ENCODE measurements at regions not wholly inside any gene's neighbourhood (a gene's known extent, or its start where the extent isn't known, plus 50 kb on each side); places are given as distances from the start of the nearest gene placed in this dataset.

- no peak for TF ChIP-seq ZFP30 (CRISPR knock-in tag; IDR thresholded peaks at IDR 0.05)
- TF ChIP-seq ESRRG (CRISPR knock-in tag; IDR thresholded peaks at IDR 0.05): no peak
- TF ChIP-seq ARNTL (CRISPR knock-in tag; IDR thresholded peaks at IDR 0.05; ENCODE audit: borderline replicate concordance, low read depth): no peak
- TF ChIP-seq BACH2 (CRISPR knock-in tag; IDR thresholded peaks at IDR 0.05; ENCODE audit: borderline replicate concordance): no peak
- ATAC-seq: no peak
These were observed 217.5 kb downstream of the MATN1 start for GRCh38 chr1:30505853-30506252.

DNA sequence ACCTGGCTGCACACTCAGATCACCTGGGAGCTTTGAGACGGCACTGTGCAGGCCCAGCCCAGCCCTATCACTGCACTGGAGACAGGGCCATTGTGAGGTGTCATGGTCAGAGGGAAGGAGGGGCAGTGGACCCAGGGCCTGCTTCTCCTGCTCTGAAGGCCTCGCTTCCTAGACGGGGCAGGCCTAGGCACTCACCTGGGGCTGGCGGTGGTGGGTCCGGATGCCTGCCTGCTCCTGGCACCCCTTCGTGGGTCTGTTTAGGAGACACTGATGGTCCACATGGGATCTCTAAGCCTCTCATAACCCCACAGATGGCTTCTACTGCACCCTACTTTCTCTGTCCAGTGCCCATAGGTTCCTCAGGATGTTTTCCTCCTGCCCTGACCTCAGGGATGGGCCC, 230.9 kb downstream of the MATN1 start:
- no peak for ATAC-seq
- no peak for TF ChIP-seq ZC3H10 (CRISPR knock-in tag; IDR thresholded peaks at IDR 0.05)
- no peak for TF ChIP-seq SNAI2 (CRISPR knock-in tag; IDR thresholded peaks at IDR 0.05)
- no peak for TF ChIP-seq ZNF565 (CRISPR knock-in tag; conservative IDR thresholded peaks at IDR 0.05; ENCODE audit: low read depth)
- TF ChIP-seq PPARA (CRISPR knock-in tag; IDR thresholded peaks at IDR 0.05; ENCODE audit: borderline replicate concordance): no peak
- TF ChIP-seq TOX (CRISPR knock-in tag; IDR thresholded peaks at IDR 0.05; ENCODE audit: borderline replicate concordance): no peak

DNA sequence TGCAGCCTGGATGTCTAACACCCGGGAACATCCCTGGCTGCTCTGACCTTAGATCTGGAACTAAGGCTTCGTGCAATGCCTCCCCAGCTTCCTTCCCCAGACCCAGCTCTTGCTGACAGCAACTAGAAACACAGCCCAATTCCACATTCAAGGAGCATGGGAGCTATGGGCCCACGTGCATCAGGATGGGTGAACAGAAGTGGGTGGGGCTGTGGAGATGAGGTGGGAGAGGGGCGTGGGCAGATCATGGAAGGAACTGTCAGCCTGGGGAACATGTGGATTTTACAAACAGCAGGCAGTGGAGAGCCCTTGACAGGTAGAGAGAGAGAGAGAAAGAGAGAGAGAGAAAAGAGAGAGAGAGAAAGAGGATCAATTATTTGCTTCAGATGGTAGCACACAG, 231.6 kb downstream of the MATN1 start:
- ATAC-seq: no peak

GRCh38 chr1:30490554-30491053, 232.8 kb downstream of the MATN1 start:
- no peak for ATAC-seq
- TF ChIP-seq TCF4 (CRISPR knock-in tag; IDR thresholded peaks at IDR 0.05; ENCODE audit: borderline replicate concordance) (no peak), RARB (CRISPR knock-in tag; IDR thresholded peaks at IDR 0.05) (no peak), ZFP30 (CRISPR knock-in tag; IDR thresholded peaks at IDR 0.05) (no peak), TSHZ2 (CRISPR knock-in tag; IDR thresholded peaks at IDR 0.05) (no peak), ISL1 (CRISPR knock-in tag; IDR thresholded peaks at IDR 0.05) (no peak), ESRRG (CRISPR knock-in tag; IDR thresholded peaks at IDR 0.05) (no peak), CSRNP3 (CRISPR knock-in tag; IDR thresholded peaks at IDR 0.05) (no peak), OSR1 (CRISPR knock-in tag; IDR thresholded peaks at IDR 0.05) (no peak), PPARA (CRISPR knock-in tag; IDR thresholded peaks at IDR 0.05; ENCODE audit: borderline replicate concordance) (no peak), ZC3H10 (CRISPR knock-in tag; IDR thresholded peaks at IDR 0.05) (no peak)

More for the DNA sequence above, 231.6 kb downstream of the MATN1 start:
- TF ChIP-seq POU6F1 (CRISPR knock-in tag; IDR thresholded peaks at IDR 0.05; ENCODE audit: borderline replicate concordance, low read depth): no peak
- TF ChIP-seq ZFP30 (CRISPR knock-in tag; IDR thresholded peaks at IDR 0.05): no peak
- TF ChIP-seq TCF4 (CRISPR knock-in tag; IDR thresholded peaks at IDR 0.05; ENCODE audit: borderline replicate concordance): no peak
- TF ChIP-seq CSDC2 (CRISPR knock-in tag; IDR thresholded peaks at IDR 0.05): no peak
- no peak for TF ChIP-seq PPARA (CRISPR knock-in tag; IDR thresholded peaks at IDR 0.05; ENCODE audit: borderline replicate concordance)
- TF ChIP-seq CREB5 (CRISPR knock-in tag; IDR thresholded peaks at IDR 0.05; ENCODE audit: low read depth): no peak
- no peak for TF ChIP-seq TSHZ2 (CRISPR knock-in tag; IDR thresholded peaks at IDR 0.05)
